Right lung (tissue), 2 donors: ENCODE measurements at regions not wholly inside any gene's neighbourhood (a gene's known extent, or its start where the extent isn't known, plus 50 kb on each side); places are given as distances from the start of the nearest gene placed in this dataset.
"Not testable (repeated sequence)": the region's sequence is repeated elsewhere in the genome, so short reads cannot be mapped to it uniquely, and the experiment has no call there.

Experiments
- DNase-seq, 2 donors: peaks; one replicate each; pipeline ENCODE4 v3.0.0-alpha.2; 2013

DNA sequence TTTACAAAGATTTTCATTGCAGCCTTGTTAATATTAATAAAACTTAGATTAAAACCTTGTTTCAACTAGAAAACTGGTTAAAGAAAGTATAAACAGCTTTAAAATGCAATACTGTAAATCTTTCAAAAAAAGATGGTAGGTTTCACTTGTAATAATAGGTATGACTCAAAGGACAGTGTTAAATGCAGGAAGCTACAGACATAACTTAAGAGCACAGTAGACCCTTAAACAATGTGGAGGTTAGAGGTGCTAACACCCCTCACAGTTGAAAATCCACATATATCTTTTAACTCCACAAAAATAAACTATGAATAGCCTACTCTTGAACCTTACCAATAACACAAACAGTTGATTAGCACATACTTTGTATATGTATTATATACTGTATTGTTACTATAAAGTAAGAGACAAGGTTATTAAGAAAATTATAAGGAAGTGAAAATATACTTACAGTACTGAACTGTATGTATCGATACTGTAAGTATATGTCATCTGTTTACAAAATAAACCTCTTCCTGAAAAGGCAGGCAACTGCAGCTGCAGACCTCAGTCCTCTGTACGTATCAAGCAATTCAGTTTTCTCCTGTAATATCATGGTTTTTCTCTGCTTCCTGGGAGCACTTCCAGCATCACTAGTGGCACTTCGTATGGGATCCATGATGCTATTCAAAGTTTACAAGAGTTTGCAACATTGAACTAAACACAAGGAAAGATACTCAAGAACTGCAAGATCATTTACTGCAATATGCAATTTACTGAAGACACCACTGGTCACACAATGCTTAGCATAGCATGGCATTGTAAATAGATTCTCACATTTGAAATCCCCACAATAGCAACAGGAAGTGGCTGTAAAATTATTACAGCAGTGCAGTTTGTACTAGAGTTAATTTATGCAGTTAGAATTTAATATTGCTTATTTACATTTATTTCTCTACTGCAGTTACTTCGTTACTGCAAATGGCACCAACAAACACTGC, 610.5 kb upstream of the LRRTM4 start:
- DNase-seq: no peak

GRCh38 chr2:78145395-78145996, 623.3 kb upstream of the LRRTM4 start:
- no peak for DNase-seq

GRCh38 chr2:78145997-78146722, 624.0 kb upstream of the LRRTM4 start:
- DNase-seq: no peak

DNA sequence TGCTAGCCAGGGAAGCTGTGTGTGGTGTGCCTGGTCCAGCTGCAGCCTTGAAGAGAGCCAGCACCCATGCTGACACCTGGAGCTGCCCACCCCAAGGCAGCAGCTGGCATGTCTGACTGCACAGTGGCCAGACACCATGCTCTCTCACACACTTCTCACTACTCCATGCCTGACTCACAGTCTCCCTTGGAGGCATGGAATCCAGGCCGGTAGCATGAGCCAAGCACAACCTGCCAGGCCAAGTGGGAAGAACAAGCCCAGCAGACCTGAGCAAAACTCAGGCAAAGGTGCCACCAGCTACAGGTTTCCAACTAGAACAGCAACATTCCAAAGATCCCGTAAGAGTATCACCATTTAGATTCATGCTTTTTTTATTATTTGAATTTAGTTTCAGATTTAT, 625.3 kb upstream of the LRRTM4 start:
- DNase-seq: no peak

GRCh38 chr2:78154586-78154985, 632.4 kb upstream of the LRRTM4 start:
- DNase-seq: no peak

- no peak for DNase-seq
Measured at GRCh38 chr2:78162202-78162601, 640.0 kb upstream of the LRRTM4 start.

GRCh38 chr2:78172157-78172556, 650.0 kb upstream of the LRRTM4 start:
- not testable (repeated sequence) for DNase-seq

- no peak for DNase-seq
Measured at GRCh38 chr2:78175645-78176044, 653.5 kb upstream of the LRRTM4 start.

DNA sequence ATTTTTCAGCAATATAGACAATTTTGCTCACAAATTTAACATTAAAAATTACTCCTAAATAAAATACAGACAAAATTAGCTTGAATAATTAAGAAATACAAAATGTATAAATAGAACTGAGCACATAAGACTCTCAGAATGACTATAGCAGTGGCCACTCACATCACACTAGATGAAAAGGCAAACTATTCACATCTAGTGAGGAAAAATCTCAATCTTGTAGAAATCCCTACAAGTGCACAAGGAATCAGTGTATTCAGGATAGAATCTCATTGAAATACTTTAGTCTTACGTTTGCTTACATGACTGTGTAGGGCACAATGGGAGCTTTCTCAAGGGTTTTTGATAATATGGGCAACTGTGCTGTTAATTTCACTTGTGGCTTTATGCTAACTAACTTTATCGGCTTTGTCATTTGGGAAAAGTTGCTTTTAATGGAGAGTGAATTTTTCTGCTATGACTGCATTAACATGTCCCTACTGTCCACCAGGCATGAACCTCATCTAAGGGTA, 678.9 kb upstream of the LRRTM4 start:
- DNase-seq: no peak

DNA sequence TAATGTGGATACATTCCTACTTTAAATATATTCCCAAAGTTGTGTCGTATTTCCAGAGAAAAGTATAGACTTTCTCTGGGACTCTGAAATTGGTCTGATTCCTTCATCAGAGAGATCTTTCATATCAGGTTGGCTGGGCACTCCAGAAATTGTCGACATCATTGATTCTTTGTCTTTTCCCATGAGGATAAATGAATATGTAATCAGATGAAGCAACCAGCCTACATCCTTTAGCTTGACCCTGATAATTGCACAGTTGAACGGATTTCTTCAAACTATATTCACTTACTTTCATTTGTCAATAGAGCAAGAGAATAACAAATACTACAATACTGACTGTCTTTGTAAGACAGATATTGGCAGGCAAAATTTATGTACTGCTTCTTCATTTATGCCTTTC, 680.2 kb upstream of the LRRTM4 start:
- no peak for DNase-seq

- no peak for DNase-seq
Measured at GRCh38 chr2:78202986-78203670, 681.0 kb upstream of the LRRTM4 start.

- DNase-seq: no peak
Measured at GRCh38 chr2:78218066-78218465, 695.9 kb upstream of the LRRTM4 start.

DNA sequence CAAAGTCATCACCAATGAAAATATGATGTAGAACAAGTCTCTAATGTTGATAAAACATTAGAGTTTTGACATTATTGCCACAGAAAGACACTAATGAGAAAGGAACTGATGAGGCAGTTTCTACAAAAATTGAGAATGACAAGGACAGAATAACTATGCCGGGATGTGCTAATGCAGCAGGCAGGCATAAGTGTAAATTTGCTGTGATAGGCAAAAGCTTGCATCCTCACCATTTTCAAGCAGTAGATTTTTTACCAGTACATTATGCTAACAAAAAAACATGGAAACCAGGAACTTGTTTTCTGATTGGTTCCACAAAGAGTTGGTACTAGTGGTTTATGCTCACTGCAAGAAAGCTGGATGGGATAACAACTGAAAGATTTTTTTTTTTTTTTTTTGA, 715.5 kb upstream of the LRRTM4 start:
- no peak for DNase-seq

DNA sequence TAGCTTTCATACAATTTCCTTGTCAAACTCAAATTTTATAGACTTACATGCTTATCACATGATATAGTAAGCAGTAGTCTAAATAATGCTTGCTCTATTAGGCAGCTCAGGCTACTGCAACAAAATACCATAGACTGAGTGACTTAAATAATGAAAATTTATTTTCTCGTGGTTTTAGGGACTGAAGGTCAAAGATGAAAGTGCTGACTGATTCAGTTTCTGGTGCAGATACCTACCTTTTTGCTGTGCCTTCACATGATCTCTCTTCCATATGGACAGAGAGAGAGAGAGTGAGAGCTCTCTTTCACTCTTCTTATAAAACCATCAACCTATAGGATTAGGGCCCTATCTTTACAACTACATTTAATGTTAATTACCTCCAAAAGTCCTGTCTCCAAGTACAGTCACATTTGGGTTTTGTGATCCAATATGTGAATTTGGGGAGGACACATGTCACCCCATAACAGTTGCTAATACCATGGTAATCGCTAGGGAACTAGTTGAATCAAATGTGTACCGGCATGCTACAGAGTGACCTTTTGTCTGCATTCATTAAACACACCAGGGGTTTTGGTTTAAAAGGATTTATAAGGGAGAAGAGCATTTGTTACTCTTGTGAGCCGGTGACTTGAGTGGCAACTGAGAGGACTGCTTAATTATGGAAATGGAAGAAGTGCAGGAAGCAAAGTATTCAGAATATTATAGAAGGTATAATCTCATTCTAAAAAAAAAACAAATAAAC, 723.4 kb upstream of the LRRTM4 start:
- DNase-seq: no peak

GRCh38 chr2:78251708-78252107, 729.5 kb upstream of the LRRTM4 start:
- no peak for DNase-seq

DNA sequence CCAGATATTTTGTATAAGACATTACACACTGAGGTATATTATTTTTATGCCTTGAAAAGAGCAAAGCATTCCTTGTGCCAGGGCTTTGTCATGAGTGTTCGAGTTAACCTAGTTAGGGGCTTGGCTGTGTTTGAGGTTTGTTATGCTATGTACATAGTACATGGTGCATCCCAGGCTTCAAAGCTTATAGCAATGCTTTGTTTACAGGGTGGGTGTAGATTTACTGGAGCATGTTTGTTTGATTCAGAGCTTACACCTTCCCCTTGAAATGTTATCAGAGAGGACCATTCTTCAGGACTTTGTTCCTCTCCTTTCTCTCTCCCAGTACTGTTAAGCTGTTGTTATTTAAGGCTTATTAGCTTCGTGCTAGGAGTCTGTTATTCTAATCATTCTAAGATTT, 738.7 kb upstream of the LRRTM4 start:
- DNase-seq: no peak

- DNase-seq: no peak
Measured at GRCh38 chr2:78261454-78261853, 739.3 kb upstream of the LRRTM4 start.

GRCh38 chr2:78262089-78262488, 739.9 kb upstream of the LRRTM4 start:
- not testable (repeated sequence) for DNase-seq

GRCh38 chr2:78262713-78263375, 740.7 kb upstream of the LRRTM4 start:
- DNase-seq: no peak

DNA sequence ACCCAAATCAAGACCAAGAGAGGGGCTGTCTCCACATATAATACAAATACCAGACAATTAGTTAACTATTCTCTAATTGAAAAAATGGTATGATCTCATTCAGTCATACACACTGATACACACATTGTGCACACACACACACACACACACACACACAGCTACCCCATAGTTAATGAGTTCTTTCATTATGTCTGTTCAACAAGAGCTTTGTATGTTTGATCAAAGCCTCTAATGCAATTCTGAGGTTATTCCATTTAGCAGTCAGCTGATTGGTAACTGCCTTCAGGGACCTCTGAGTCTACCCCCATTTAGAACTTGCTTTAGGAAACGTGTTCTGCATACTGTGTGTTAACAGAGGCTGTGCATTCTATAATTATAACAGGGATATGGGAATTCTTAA, 741.4 kb upstream of the LRRTM4 start:
- no peak for DNase-seq
